NCI-H2081 treated with DMSO at 0.1 percent for 48 hours (cell line): ENCODE measurements at regions not wholly inside any gene's neighbourhood (a gene's known extent, or its start where the extent isn't known, plus 50 kb on each side); places are given as distances from the start of the nearest gene placed in this dataset.

ENCODE experiments used
- DNase-seq: peaks from one replicate; lab custom pipeline; 2025; lab: John Stamatoyannopoulos, UW

- no peak for DNase-seq
Measured at GRCh38 chr5:24849210-24849609, 204.4 kb upstream of the CDH10 start.

GRCh38 chr5:24831989-24832388, 187.2 kb upstream of the CDH10 start:
- DNase-seq = no peak

- no peak for DNase-seq
Measured at GRCh38 chr5:24823625-24824024, 178.8 kb upstream of the CDH10 start.

GRCh38 chr5:24819841-24820240, 175.1 kb upstream of the CDH10 start:
- peak; percentile 15 for DNase-seq

- DNase-seq = no peak
Measured at GRCh38 chr5:24817966-24818365, 173.2 kb upstream of the CDH10 start.

- DNase-seq = no peak
Measured at GRCh38 chr5:24816206-24816605, 171.4 kb upstream of the CDH10 start.

- no peak for DNase-seq
Measured at GRCh38 chr5:24805230-24805629, 160.5 kb upstream of the CDH10 start.

GRCh38 chr5:24804221-24804681, 159.5 kb upstream of the CDH10 start:
- DNase-seq = no peak

GRCh38 chr5:24791326-24791725, 146.5 kb upstream of the CDH10 start:
- DNase-seq = no peak

- DNase-seq = no peak
Measured at GRCh38 chr5:24789611-24790351, 145.0 kb upstream of the CDH10 start.

GRCh38 chr5:24788829-24789514, 144.2 kb upstream of the CDH10 start:
- DNase-seq = no peak

GRCh38 chr5:24786108-24786507, 141.3 kb upstream of the CDH10 start:
- DNase-seq = no peak

GRCh38 chr5:24783596-24783995, 138.8 kb upstream of the CDH10 start:
- no peak for DNase-seq

GRCh38 chr5:24777392-24777791, 132.6 kb upstream of the CDH10 start:
- no peak for DNase-seq

GRCh38 chr5:24773261-24773660, 128.5 kb upstream of the CDH10 start:
- no peak for DNase-seq

- DNase-seq = no peak
Measured at GRCh38 chr5:24767086-24767485, 122.3 kb upstream of the CDH10 start.

- DNase-seq = no peak
Measured at GRCh38 chr5:24765219-24765618, 120.4 kb upstream of the CDH10 start.

GRCh38 chr5:24750355-24750754, 105.6 kb upstream of the CDH10 start:
- DNase-seq = no peak

- DNase-seq = no peak
Measured at GRCh38 chr5:24749701-24750100, 104.9 kb upstream of the CDH10 start.

- DNase-seq = no peak
Measured at GRCh38 chr5:24747327-24747726, 102.5 kb upstream of the CDH10 start.

GRCh38 chr5:24742334-24742733, 97.6 kb upstream of the CDH10 start:
- DNase-seq = no peak

GRCh38 chr5:24737163-24737562, 92.4 kb upstream of the CDH10 start:
- no peak for DNase-seq

- no peak for DNase-seq
Measured at GRCh38 chr5:24735284-24735683, 90.5 kb upstream of the CDH10 start.

- DNase-seq = no peak
Measured at GRCh38 chr5:24732184-24732583, 87.4 kb upstream of the CDH10 start.
